ENCODE measurements at regions not wholly inside any gene's neighbourhood (a gene's known extent, or its start where the extent isn't known, plus 50 kb on each side); places are given as distances from the start of the nearest gene placed in this dataset.

GRCh38 chr10:131775833-131776232 is 125.0 kb upstream of the PPP2R2D start:
- no peak for TF ChIP-seq CTCF (IDR thresholded peaks at IDR 0.05; ENCODE audit: poor library complexity, severe bottlenecking)
- no peak for TF ChIP-seq EZH2 (IDR thresholded peaks at IDR 0.05; ENCODE audit: borderline replicate concordance, insufficient read depth, low read length, poor library complexity, severe bottlenecking)
- no peak for TF ChIP-seq REST (IDR thresholded peaks at IDR 0.05; ENCODE audit: borderline replicate concordance)
- no peak for TF ChIP-seq POLR2AphosphoS5 (IDR thresholded peaks at IDR 0.05)
- no peak for TF ChIP-seq EP300 (conservative IDR thresholded peaks at IDR 0.05; ENCODE audit: poor library complexity, severe bottlenecking)
- no peak for TF ChIP-seq RAD21 (conservative IDR thresholded peaks at IDR 0.05)
- TF ChIP-seq TAF1 (IDR thresholded peaks at IDR 0.05; ENCODE audit: low read depth): no peak
